BE2C (cell line): ENCODE measurements at regions not wholly inside any gene's neighbourhood (a gene's known extent, or its start where the extent isn't known, plus 50 kb on each side); places are given as distances from the start of the nearest gene placed in this dataset.

Experiments
- DNase-seq: peaks from one replicate; pipeline ENCODE4 v3.0.0-alpha.2; 2020
- H3K27me3 ChIP-seq: fragments of 250-450 bp; sonication (Bioruptor Pico); 2 replicates; pipeline ENCODE4 v1.5.1; 2020; ENCODE audit warnings: mild to moderate bottlenecking
- H3K36me3 ChIP-seq: fragments of 250-450 bp; sonication (Bioruptor Pico); 2 replicates; pipeline ENCODE4 v1.5.1; 2020; ENCODE audit warnings: mild to moderate bottlenecking
- H3K4me1 ChIP-seq: fragments of 250-450 bp; sonication (Bioruptor Pico); 2 replicates; pipeline ENCODE4 v1.5.1; 2020
- H3K4me3 ChIP-seq: 2 replicates; pipeline ENCODE4 v1.5.1; 2011; ENCODE audit warnings: low read depth, low read length
- H3K9me3 ChIP-seq: fragments of 250-450 bp; sonication (Bioruptor Pico); 2 replicates; pipeline ENCODE4 v1.5.1; 2020
- TF ChIP-seq, protein P1 (sequence below): IDR thresholded peaks from 2 replicates; pipeline ENCODE4 v1.5.1; 2012; ENCODE audit warnings: mild to moderate bottlenecking, low read depth, low read length

GRCh38 chr1:81326212-81326611 is 474.5 kb upstream of the ADGRL2 start:
- no peak for DNase-seq
- TF ChIP-seq, protein P1, sequence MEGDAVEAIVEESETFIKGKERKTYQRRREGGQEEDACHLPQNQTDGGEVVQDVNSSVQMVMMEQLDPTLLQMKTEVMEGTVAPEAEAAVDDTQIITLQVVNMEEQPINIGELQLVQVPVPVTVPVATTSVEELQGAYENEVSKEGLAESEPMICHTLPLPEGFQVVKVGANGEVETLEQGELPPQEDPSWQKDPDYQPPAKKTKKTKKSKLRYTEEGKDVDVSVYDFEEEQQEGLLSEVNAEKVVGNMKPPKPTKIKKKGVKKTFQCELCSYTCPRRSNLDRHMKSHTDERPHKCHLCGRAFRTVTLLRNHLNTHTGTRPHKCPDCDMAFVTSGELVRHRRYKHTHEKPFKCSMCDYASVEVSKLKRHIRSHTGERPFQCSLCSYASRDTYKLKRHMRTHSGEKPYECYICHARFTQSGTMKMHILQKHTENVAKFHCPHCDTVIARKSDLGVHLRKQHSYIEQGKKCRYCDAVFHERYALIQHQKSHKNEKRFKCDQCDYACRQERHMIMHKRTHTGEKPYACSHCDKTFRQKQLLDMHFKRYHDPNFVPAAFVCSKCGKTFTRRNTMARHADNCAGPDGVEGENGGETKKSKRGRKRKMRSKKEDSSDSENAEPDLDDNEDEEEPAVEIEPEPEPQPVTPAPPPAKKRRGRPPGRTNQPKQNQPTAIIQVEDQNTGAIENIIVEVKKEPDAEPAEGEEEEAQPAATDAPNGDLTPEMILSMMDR = no peak

GRCh38 chr1:81325397-81325796 is 475.3 kb upstream of the ADGRL2 start:
- Histone ChIP-seq H3K4me3 (no peak overlapping the region), H3K9me3 (no peaks in the 10 kb centered on the region), H3K36me3 (no peaks in the 10 kb centered on the region), H3K27me3 (no peaks in the 10 kb centered on the region), H3K4me1 (no peaks in the 10 kb centered on the region)
- TF ChIP-seq, protein P1 = no peak
- no peak for DNase-seq

More at GRCh38 chr1:81326212-81326611, 474.5 kb upstream of the ADGRL2 start:
- no peaks in the 10 kb centered on the region for H3K4me1 ChIP-seq
- no peak overlapping the region for H3K4me3 ChIP-seq
- no peaks in the 10 kb centered on the region for H3K36me3 ChIP-seq
- H3K9me3 ChIP-seq = no peaks in the 10 kb centered on the region
- no peaks in the 10 kb centered on the region for H3K27me3 ChIP-seq

DNA sequence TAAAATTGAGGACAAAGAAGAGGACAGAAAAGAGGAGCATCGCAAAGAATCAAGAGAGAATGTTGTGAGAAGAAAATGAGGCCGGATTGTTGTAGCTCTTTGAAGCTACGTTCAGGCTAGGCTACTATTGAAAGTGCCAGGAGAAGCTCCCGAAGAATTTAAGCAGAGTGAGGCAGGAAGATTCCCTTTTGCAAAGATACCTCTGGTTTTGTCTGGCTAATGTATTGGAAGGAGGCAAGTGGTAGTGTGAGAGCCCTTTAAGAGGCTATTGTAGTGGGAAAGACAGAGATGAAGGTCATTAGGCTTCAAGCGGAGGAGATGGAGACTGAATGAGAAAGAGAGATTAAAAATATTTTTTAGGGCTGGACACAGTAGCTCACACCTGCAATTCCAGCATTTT is 476.9 kb upstream of the ADGRL2 start:
- TF ChIP-seq, protein P1 = no peak
- no peaks in the 10 kb centered on the region for H3K9me3 ChIP-seq

GRCh38 chr1:81317191-81317590 is 483.5 kb upstream of the ADGRL2 start:
- H3K4me3 ChIP-seq = no peak overlapping the region
- no peaks in the 10 kb centered on the region for H3K36me3 ChIP-seq
- no peak for DNase-seq
- H3K27me3 ChIP-seq = no peaks in the 10 kb centered on the region
- no peaks in the 10 kb centered on the region for H3K4me1 ChIP-seq
- TF ChIP-seq, protein P1 = no peak
- H3K9me3 ChIP-seq = no peaks in the 10 kb centered on the region

More for the DNA sequence above, 476.9 kb upstream of the ADGRL2 start:
- DNase-seq = no peak
- Histone ChIP-seq H3K27me3 (no peaks in the 10 kb centered on the region), H3K36me3 (no peaks in the 10 kb centered on the region), H3K4me3 (no peak overlapping the region), H3K4me1 (no peaks in the 10 kb centered on the region)

GRCh38 chr1:81314513-81315233 is 486.1 kb upstream of the ADGRL2 start:
- TF ChIP-seq, protein P1 = no peak
- no peaks in the 10 kb centered on the region for H3K36me3 ChIP-seq
- H3K4me1 ChIP-seq = no peaks in the 10 kb centered on the region
- DNase-seq = no peak
- no peaks in the 10 kb centered on the region for H3K27me3 ChIP-seq
- no peak overlapping the region for H3K4me3 ChIP-seq
- H3K9me3 ChIP-seq = no peaks in the 10 kb centered on the region

GRCh38 chr1:81313289-81313688 is 487.4 kb upstream of the ADGRL2 start:
- no peaks in the 10 kb centered on the region for H3K27me3 ChIP-seq
- H3K36me3 ChIP-seq = no peaks in the 10 kb centered on the region
- DNase-seq = no peak
- no peak overlapping the region for H3K4me3 ChIP-seq
- H3K4me1 ChIP-seq = no peaks in the 10 kb centered on the region
- H3K9me3 ChIP-seq = no peaks in the 10 kb centered on the region
- TF ChIP-seq, protein P1 = no peak
